ENCODE measurements at regions not wholly inside any gene's neighbourhood (a gene's known extent, or its start where the extent isn't known, plus 50 kb on each side); places are given as distances from the start of the nearest gene placed in this dataset.

DNA sequence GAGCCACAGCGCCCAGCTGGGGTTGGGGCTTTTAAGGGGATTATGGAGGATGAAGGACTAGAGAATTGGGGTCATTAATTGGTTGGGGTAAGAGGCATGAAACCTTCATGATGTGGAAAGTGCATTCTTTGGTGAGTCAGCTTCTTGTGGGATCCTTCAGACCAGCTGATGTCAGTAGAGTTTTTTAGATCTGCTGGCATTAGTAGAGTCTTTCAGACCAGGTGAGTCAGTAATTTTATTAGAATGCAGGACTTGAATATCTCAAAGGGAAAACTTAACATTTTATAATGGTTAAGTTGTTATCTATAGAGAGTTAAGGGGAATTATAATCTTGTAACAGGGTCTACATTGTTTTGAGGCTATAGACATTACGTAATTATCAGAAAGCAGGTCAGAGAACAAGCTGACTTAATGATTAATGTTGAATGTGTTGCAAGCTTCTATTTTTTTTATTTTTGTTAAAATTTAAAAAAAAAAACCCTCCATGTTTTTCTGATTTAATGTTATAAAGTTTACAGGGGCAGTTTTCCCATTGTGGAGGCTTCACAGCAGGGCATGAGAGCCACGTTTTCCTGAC, 160.9 kb upstream of the FMN2 start:
- H3K9me2 ChIP-seq (ENCODE audit: insufficient read depth) = no peaks in the 10 kb centered on the region
- H3K4me3 ChIP-seq = no peak overlapping the region
- H3K9me3 ChIP-seq (ENCODE audit: low read depth) = no peaks in the 10 kb centered on the region
- in situ Hi-C loops (cut with MboI) = no loop called here
- H2AFZ ChIP-seq = no peak overlapping the region
- peaks cover 39% of the 10 kb centered on the region for H3K27me3 ChIP-seq (replicated peaks; ENCODE audit: insufficient read depth)
- no peak for DNase-seq
- no peaks in the 10 kb centered on the region for H4K20me1 ChIP-seq (ENCODE audit: insufficient read depth)
- no peaks in the 10 kb centered on the region for H3K36me3 ChIP-seq (ENCODE audit: low read depth)
- H3K4me2 ChIP-seq (ENCODE audit: unreplicated experiment) = no peak overlapping the region
- TF ChIP-seq EZH2 (IDR thresholded peaks at IDR 0.05; ENCODE audit: insufficient read depth, poor library complexity, severe bottlenecking) (no peak), EZH2phosphoT487 (IDR thresholded peaks at IDR 0.05; ENCODE audit: insufficient read depth, low read depth) (no peak)
- no peak overlapping the region for H3K27ac ChIP-seq
- no peaks in the 10 kb centered on the region for H3F3A ChIP-seq (ENCODE audit: insufficient read depth)
- no peaks in the 10 kb centered on the region for H3K4me1 ChIP-seq (ENCODE audit: insufficient read depth)
- no peak overlapping the region for H3K9ac ChIP-seq
- H3K79me2 ChIP-seq (ENCODE audit: insufficient read depth) = no peaks in the 10 kb centered on the region
- WGBS, 2 experiments (ENCODE audit: low coverage in 1 of 2, low lambda C conversion rate in 2 of 2, missing lambda C conversion rate in 2 of 2) = 51 to 52% methylated on average over 3 of the region's 3 CpGs

DNA sequence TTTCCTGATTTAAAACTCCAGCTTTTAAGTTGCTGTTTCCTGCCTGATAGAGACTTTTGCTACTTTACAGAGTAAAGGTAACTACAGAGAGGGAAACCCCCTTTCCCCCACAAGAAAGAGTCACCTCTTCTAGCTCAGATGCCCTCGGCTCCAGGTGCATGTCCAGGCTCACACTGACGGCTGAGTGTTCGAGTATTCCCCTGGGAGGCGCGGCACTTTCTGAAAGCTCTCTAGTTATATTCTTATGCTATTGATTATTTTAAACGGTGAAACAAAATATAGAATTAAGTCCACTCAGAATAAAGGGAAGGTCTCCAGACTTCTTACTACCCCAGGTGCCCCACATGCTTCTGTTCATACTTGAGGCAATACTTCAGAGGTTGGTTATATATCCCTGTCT, 160.3 kb upstream of the FMN2 start:
- H2AFZ ChIP-seq = no peak overlapping the region
- H3F3A ChIP-seq (ENCODE audit: insufficient read depth) = no peaks in the 10 kb centered on the region
- no peaks in the 10 kb centered on the region for H3K79me2 ChIP-seq (ENCODE audit: insufficient read depth)
- no peak for TF ChIP-seq EZH2 (IDR thresholded peaks at IDR 0.05; ENCODE audit: insufficient read depth, poor library complexity, severe bottlenecking)
- TF ChIP-seq EZH2phosphoT487 (IDR thresholded peaks at IDR 0.05; ENCODE audit: insufficient read depth, low read depth) = no peak
- no peaks in the 10 kb centered on the region for H3K36me3 ChIP-seq (ENCODE audit: low read depth)
- no peak overlapping the region for H3K9ac ChIP-seq
- H4K20me1 ChIP-seq (ENCODE audit: insufficient read depth) = no peaks in the 10 kb centered on the region
- H3K4me3 ChIP-seq = no peak overlapping the region
- no peak for DNase-seq
- no peak overlapping the region for H3K27ac ChIP-seq
- H3K4me2 ChIP-seq (ENCODE audit: unreplicated experiment) = no peak overlapping the region
- H3K4me1 ChIP-seq (ENCODE audit: insufficient read depth) = no peaks in the 10 kb centered on the region
- no peaks in the 10 kb centered on the region for H3K9me3 ChIP-seq (ENCODE audit: low read depth)
- peaks cover 35% of the 10 kb centered on the region for H3K27me3 ChIP-seq (replicated peaks; ENCODE audit: insufficient read depth)
- 48 to 54% methylated on average over 6 of the region's 6 CpGs for WGBS, 2 experiments (ENCODE audit: low coverage in 1 of 2, low lambda C conversion rate in 2 of 2, missing lambda C conversion rate in 2 of 2)
- no peaks in the 10 kb centered on the region for H3K9me2 ChIP-seq (ENCODE audit: insufficient read depth)
- in situ Hi-C loops (cut with MboI) = no loop called here

DNA sequence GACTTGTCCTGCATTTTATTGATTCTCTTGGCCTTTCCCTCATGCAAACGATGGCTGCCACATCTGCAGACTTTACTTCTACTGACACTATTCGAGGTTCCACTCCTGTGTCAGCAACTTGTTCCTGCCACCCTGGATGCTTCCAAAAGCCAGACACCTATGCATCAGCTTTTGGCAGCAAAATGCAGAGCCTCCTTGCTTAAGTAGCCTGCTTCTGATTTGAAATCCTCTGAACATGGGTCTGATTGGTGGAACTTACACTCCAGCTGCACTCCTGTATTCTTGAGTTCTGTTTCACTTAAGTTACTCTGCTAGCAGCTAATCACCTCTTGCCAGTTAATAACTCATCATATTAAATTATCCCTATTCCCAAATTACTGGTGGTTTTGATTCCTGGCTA, 152.1 kb upstream of the FMN2 start:
- no peak overlapping the region for H3K4me2 ChIP-seq (ENCODE audit: unreplicated experiment)
- no peaks in the 10 kb centered on the region for H3K79me2 ChIP-seq (ENCODE audit: insufficient read depth)
- TF ChIP-seq EZH2 (IDR thresholded peaks at IDR 0.05; ENCODE audit: insufficient read depth, poor library complexity, severe bottlenecking) (no peak), EZH2phosphoT487 (IDR thresholded peaks at IDR 0.05; ENCODE audit: insufficient read depth, low read depth) (no peak)
- 9 to 12% methylated on average over 2 of the region's 2 CpGs for WGBS, 2 experiments (ENCODE audit: low coverage in 1 of 2, low lambda C conversion rate in 2 of 2, missing lambda C conversion rate in 2 of 2)
- no peaks in the 10 kb centered on the region for H4K20me1 ChIP-seq (ENCODE audit: insufficient read depth)
- H3K4me1 ChIP-seq (ENCODE audit: insufficient read depth) = no peaks in the 10 kb centered on the region
- H2AFZ ChIP-seq = no peak overlapping the region
- in situ Hi-C loops (cut with MboI) = no loop called here
- peaks cover 7% of the 10 kb centered on the region; the same call in 1 of the 2 replicates for H3K27me3 ChIP-seq (replicated peaks; ENCODE audit: insufficient read depth)
- no peaks in the 10 kb centered on the region for H3K9me2 ChIP-seq (ENCODE audit: insufficient read depth)
- H3K9ac ChIP-seq = no peak overlapping the region
- no peaks in the 10 kb centered on the region for H3K9me3 ChIP-seq (ENCODE audit: low read depth)
- H3K36me3 ChIP-seq (ENCODE audit: low read depth) = no peaks in the 10 kb centered on the region
- H3F3A ChIP-seq (ENCODE audit: insufficient read depth) = no peaks in the 10 kb centered on the region
- peak; percentile 13 for DNase-seq
- H3K27ac ChIP-seq = no peak overlapping the region
- no peak overlapping the region for H3K4me3 ChIP-seq

DNA sequence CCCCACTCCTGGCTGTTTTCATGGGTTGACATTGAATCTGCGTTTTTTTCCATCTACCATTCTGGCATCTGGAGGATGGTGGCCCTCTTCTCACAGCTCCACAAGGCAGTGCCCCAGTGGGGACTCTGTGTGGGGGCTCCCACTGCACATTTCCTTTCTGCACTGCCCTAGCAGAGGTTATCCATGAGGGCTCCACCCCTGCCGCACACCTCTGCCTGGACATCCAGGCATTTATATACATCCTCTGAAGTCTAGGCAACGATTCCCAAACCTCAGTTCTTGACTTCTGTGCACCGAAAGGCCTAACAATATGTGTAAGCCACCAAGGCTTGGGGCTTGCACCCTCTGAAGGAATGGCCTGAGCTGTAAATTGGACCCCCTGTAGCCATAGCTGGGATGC, 147.9 kb upstream of the FMN2 start:
- no peak overlapping the region for H2AFZ ChIP-seq
- H3K9me3 ChIP-seq (ENCODE audit: low read depth) = no peaks in the 10 kb centered on the region
- no peaks in the 10 kb centered on the region for H3F3A ChIP-seq (ENCODE audit: insufficient read depth)
- no peak overlapping the region for H3K9ac ChIP-seq
- H3K4me1 ChIP-seq (ENCODE audit: insufficient read depth) = no peaks in the 10 kb centered on the region
- no peaks in the 10 kb centered on the region for H3K79me2 ChIP-seq (ENCODE audit: insufficient read depth)
- H3K27ac ChIP-seq = no peak overlapping the region
- 45 to 46% methylated on average over 4 of the region's 4 CpGs for WGBS, 2 experiments (ENCODE audit: low coverage in 1 of 2, low lambda C conversion rate in 2 of 2, missing lambda C conversion rate in 2 of 2)
- no peak for DNase-seq
- H3K4me3 ChIP-seq = no peak overlapping the region
- in situ Hi-C loops (cut with MboI) = no loop called here
- no peaks in the 10 kb centered on the region for H3K36me3 ChIP-seq (ENCODE audit: low read depth)
- H3K27me3 ChIP-seq (replicated peaks; ENCODE audit: insufficient read depth) = 0 out of 2 replicates have a peak, but pooled peaks cover 5% of the 10 kb centered on the region
- H4K20me1 ChIP-seq (ENCODE audit: insufficient read depth) = no peaks in the 10 kb centered on the region
- no peak overlapping the region for H3K4me2 ChIP-seq (ENCODE audit: unreplicated experiment)
- no peak for TF ChIP-seq EZH2phosphoT487 (IDR thresholded peaks at IDR 0.05; ENCODE audit: insufficient read depth, low read depth)
- TF ChIP-seq EZH2 (IDR thresholded peaks at IDR 0.05; ENCODE audit: insufficient read depth, poor library complexity, severe bottlenecking) = no peak
- no peaks in the 10 kb centered on the region for H3K9me2 ChIP-seq (ENCODE audit: insufficient read depth)

DNA sequence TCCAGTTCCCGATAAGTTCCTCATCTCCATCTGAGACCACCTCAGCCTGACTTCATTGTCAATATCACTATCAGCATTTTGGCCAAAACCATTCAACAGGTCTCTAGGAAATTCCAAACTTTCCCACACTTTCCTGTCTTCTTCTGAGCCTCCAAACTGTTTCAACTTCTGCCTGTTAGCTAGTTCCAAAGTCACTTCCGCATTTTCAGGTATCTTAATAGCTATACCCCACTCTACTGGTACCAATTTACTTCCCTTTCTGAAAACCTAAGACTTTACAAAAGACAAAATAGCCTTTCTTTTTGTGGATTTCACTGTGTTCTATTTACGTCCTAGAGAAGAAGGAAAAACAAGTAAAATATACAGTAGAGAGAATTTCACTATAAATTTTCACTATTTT, 147.0 kb upstream of the FMN2 start:
- Histone ChIP-seq H3K36me3 (ENCODE audit: low read depth) (no peaks in the 10 kb centered on the region), H3K9me2 (ENCODE audit: insufficient read depth) (no peaks in the 10 kb centered on the region), H3F3A (ENCODE audit: insufficient read depth) (no peaks in the 10 kb centered on the region), H3K79me2 (ENCODE audit: insufficient read depth) (no peaks in the 10 kb centered on the region), H3K4me3 (no peak overlapping the region), H3K4me2 (ENCODE audit: unreplicated experiment) (no peak overlapping the region), H3K9ac (no peak overlapping the region), H3K4me1 (ENCODE audit: insufficient read depth) (no peaks in the 10 kb centered on the region), H3K9me3 (ENCODE audit: low read depth) (no peaks in the 10 kb centered on the region), H3K27ac (no peak overlapping the region), H3K27me3 (replicated peaks; ENCODE audit: insufficient read depth) (0 out of 2 replicates have a peak, but pooled peaks cover 5% of the 10 kb centered on the region), H2AFZ (no peak overlapping the region), H4K20me1 (ENCODE audit: insufficient read depth) (no peaks in the 10 kb centered on the region)
- no peak for DNase-seq
- WGBS, 2 experiments (ENCODE audit: low coverage in 1 of 2, low lambda C conversion rate in 2 of 2, missing lambda C conversion rate in 2 of 2) = 20% methylated on average over 3 of the region's 3 CpGs
- in situ Hi-C loops (cut with MboI) = no loop called here
- no peak for TF ChIP-seq EZH2 (IDR thresholded peaks at IDR 0.05; ENCODE audit: insufficient read depth, poor library complexity, severe bottlenecking)
- no peak for TF ChIP-seq EZH2phosphoT487 (IDR thresholded peaks at IDR 0.05; ENCODE audit: insufficient read depth, low read depth)

Measured in GM23248 (cell line).